PC-9 (cell line): ENCODE measurements at regions not wholly inside any gene's neighbourhood (a gene's known extent, or its start where the extent isn't known, plus 50 kb on each side); places are given as distances from the start of the nearest gene placed in this dataset.

Experiments used
- CTCF ChIP-seq: fragments of 200-600 bp; sonication (generic); conservative IDR thresholded peaks from 2 replicates; pipeline ENCODE4 v1.6.1; 2017; ENCODE audit warnings: mixed run types, antibody characterized with exemption, mild to moderate bottlenecking, moderate library complexity
- EZH2 ChIP-seq: fragments of 200-600 bp; sonication (generic); IDR thresholded peaks from 2 replicates; pipeline ENCODE4 v1.8.0; 2017; ENCODE audit warnings: antibody characterized with exemption, low read depth

- no peak for TF ChIP-seq CTCF
- no peak for TF ChIP-seq EZH2
Observed at GRCh38 chr20:40902661-40903060, 126.0 kb upstream of the TOP1 start.
